SK-N-SH treated with all-trans-retinoic acid at 6 μM for 48 hours (cell line): ENCODE measurements at regions not wholly inside any gene's neighbourhood (a gene's known extent, or its start where the extent isn't known, plus 50 kb on each side); places are given as distances from the start of the nearest gene placed in this dataset.

ENCODE experiments used
- ATAC-seq: fragments of 200-7000 bp; cut with Tn5 transposase; 3 replicates; pipeline ENCODE4 v1.9.1; 2020; ENCODE audit warnings: mild to moderate bottlenecking, moderate library complexity
- BACH2 ChIP-seq: fragments of 250-450 bp; sonication (Bioruptor Pico); IDR thresholded peaks from 2 replicates; pipeline ENCODE4 v1.9.0; 2021; ENCODE audit warnings: mild to moderate bottlenecking, borderline replicate concordance
- CREB5 ChIP-seq: fragments of 250-450 bp; sonication (Bioruptor Pico); IDR thresholded peaks from 2 replicates; pipeline ENCODE4 v1.5.1; 2020; ENCODE audit warnings: low read depth, mild to moderate bottlenecking, moderate library complexity
- CSDC2 ChIP-seq: fragments of 250-450 bp; sonication (Bioruptor Pico); IDR thresholded peaks from 2 replicates; pipeline ENCODE4 v1.5.0; 2020; ENCODE audit warnings: mild to moderate bottlenecking, moderate library complexity
- CSRNP3 ChIP-seq: fragments of 250-450 bp; sonication (Bioruptor Pico); IDR thresholded peaks from 2 replicates; pipeline ENCODE4 v1.5.1; 2021; ENCODE audit warnings: mild to moderate bottlenecking, moderate library complexity
- ESRRG ChIP-seq: fragments of 250-450 bp; sonication (Bioruptor Pico); IDR thresholded peaks from 2 replicates; pipeline ENCODE4 v1.6.1; 2021; ENCODE audit warnings: mild to moderate bottlenecking
- GLIS3 ChIP-seq: fragments of 250-450 bp; sonication (Bioruptor Pico); IDR thresholded peaks from 2 replicates; pipeline ENCODE4 v1.5.0; 2020; ENCODE audit warnings: mild to moderate bottlenecking, moderate library complexity
- ISL1 ChIP-seq: fragments of 250-450 bp; sonication (Bioruptor Pico); IDR thresholded peaks from 2 replicates; pipeline ENCODE4 v2.1.2; 2022; ENCODE audit warnings: mild to moderate bottlenecking, moderate library complexity
- OSR1 ChIP-seq: fragments of 250-450 bp; sonication (Bioruptor Pico); IDR thresholded peaks from 2 replicates; pipeline ENCODE4 v1.8.0; 2022; ENCODE audit warnings: moderate library complexity, mild to moderate bottlenecking, inconsistent platforms
- PATZ1 ChIP-seq: fragments of 250-450 bp; sonication (Bioruptor Pico); IDR thresholded peaks from 2 replicates; pipeline ENCODE4 v1.8.0; 2020; ENCODE audit warnings: mild to moderate bottlenecking, moderate library complexity, borderline replicate concordance
- POU6F1 ChIP-seq: fragments of 250-450 bp; sonication (Bioruptor Pico); IDR thresholded peaks from 2 replicates; pipeline ENCODE4 v1.8.0; 2021; ENCODE audit warnings: low read depth, mild to moderate bottlenecking, moderate library complexity, borderline replicate concordance
- PPARA ChIP-seq: fragments of 250-450 bp; sonication (Bioruptor Pico); IDR thresholded peaks from 2 replicates; pipeline ENCODE4 v1.5.0; 2020; ENCODE audit warnings: mild to moderate bottlenecking, borderline replicate concordance
- RARB ChIP-seq: fragments of 250-450 bp; sonication (Bioruptor Pico); IDR thresholded peaks from 2 replicates; pipeline ENCODE4 v1.8.0; 2021; ENCODE audit warnings: mild to moderate bottlenecking, moderate library complexity
- SNAI2 ChIP-seq: fragments of 250-450 bp; sonication (Bioruptor Pico); IDR thresholded peaks from 2 replicates; pipeline ENCODE4 v1.5.0; 2020; ENCODE audit warnings: mild to moderate bottlenecking, moderate library complexity
- TCF4 ChIP-seq: fragments of 250-450 bp; sonication (Bioruptor Pico); IDR thresholded peaks from 2 replicates; pipeline ENCODE4 v1.8.0; 2021; ENCODE audit warnings: mild to moderate bottlenecking, moderate library complexity, borderline replicate concordance
- TOX ChIP-seq: fragments of 250-450 bp; sonication (Bioruptor Pico); IDR thresholded peaks from 2 replicates; pipeline ENCODE4 v1.8.0; 2021; ENCODE audit warnings: mild to moderate bottlenecking, moderate library complexity, borderline replicate concordance
- TSHZ2 ChIP-seq: fragments of 250-450 bp; sonication (Bioruptor Pico); IDR thresholded peaks from 2 replicates; pipeline ENCODE4 v1.5.0; 2020; ENCODE audit warnings: mild to moderate bottlenecking, moderate library complexity
- ZC3H10 ChIP-seq: fragments of 250-450 bp; sonication (Bioruptor Pico); IDR thresholded peaks from 2 replicates; pipeline ENCODE4 v1.5.1; 2021; ENCODE audit warnings: mild to moderate bottlenecking, moderate library complexity
- ZFP3 ChIP-seq: fragments of 250-450 bp; sonication (Bioruptor Pico); IDR thresholded peaks from 2 replicates; pipeline ENCODE4 v1.5.0; 2020; ENCODE audit warnings: mild to moderate bottlenecking, moderate library complexity
- ZFP30 ChIP-seq: fragments of 450-650 bp; formaldehyde crosslinking; IDR thresholded peaks from 2 replicates; pipeline ENCODE4 v1.5.0; 2022; ENCODE audit warnings: mild to moderate bottlenecking, moderate library complexity
- ZNF565 ChIP-seq: fragments of 450-650 bp; formaldehyde crosslinking; conservative IDR thresholded peaks from 2 replicates; pipeline ENCODE4 v1.5.0; 2020; ENCODE audit warnings: low read depth, mild to moderate bottlenecking, moderate library complexity
- ZNF70 ChIP-seq: fragments of 450-650 bp; formaldehyde crosslinking; IDR thresholded peaks from 2 replicates; pipeline ENCODE4 v1.5.0; 2020; ENCODE audit warnings: mild to moderate bottlenecking, moderate library complexity
- ZNF8 ChIP-seq: fragments of 450-650 bp; formaldehyde crosslinking; IDR thresholded peaks from 2 replicates; pipeline ENCODE4 v1.5.0; 2020; ENCODE audit warnings: mild to moderate bottlenecking, moderate library complexity

- TF ChIP-seq CSRNP3 (CRISPR knock-in tag) (no peak), ZC3H10 (CRISPR knock-in tag) (no peak), ZNF8 (no peak), PPARA (CRISPR knock-in tag) (no peak), PATZ1 (CRISPR knock-in tag) (no peak), TOX (CRISPR knock-in tag) (no peak), ZFP30 (CRISPR knock-in tag) (no peak)
Observed at GRCh38 chr10:31151301-31151700, 119.6 kb upstream of the ZNF438 start (continued).

GRCh38 chr10:31152421-31153135, 120.9 kb upstream of the ZNF438 start:
- no peak for TF ChIP-seq CSRNP3 (CRISPR knock-in tag)
- no peak for TF ChIP-seq ZNF565 (CRISPR knock-in tag)
- no peak for TF ChIP-seq ZFP3
- TF ChIP-seq ZNF8 = no peak
- no peak for TF ChIP-seq OSR1 (CRISPR knock-in tag)
- TF ChIP-seq ZFP30 (CRISPR knock-in tag) = no peak
- no peak for TF ChIP-seq RARB
- no peak for TF ChIP-seq CSDC2 (CRISPR knock-in tag)
- TF ChIP-seq POU6F1 (CRISPR knock-in tag) = no peak
- no peak for TF ChIP-seq TSHZ2 (CRISPR knock-in tag)
- no peak for TF ChIP-seq ISL1 (CRISPR knock-in tag)
- no peak for TF ChIP-seq ZNF70 (CRISPR knock-in tag)
- no peak for TF ChIP-seq ZC3H10 (CRISPR knock-in tag)
- no peak for TF ChIP-seq PPARA (CRISPR knock-in tag)
- TF ChIP-seq GLIS3 (CRISPR knock-in tag) = no peak
- no peak for TF ChIP-seq ESRRG
- no peak for TF ChIP-seq BACH2
- no peak for TF ChIP-seq TCF4 (CRISPR knock-in tag)
- TF ChIP-seq CREB5 (CRISPR knock-in tag) = no peak
- TF ChIP-seq SNAI2 (CRISPR knock-in tag) = no peak
- no peak for ATAC-seq
